ENCODE measurements at regions not wholly inside any gene's neighbourhood (a gene's known extent, or its start where the extent isn't known, plus 50 kb on each side); places are given as distances from the start of the nearest gene placed in this dataset.

- Histone ChIP-seq H3K36me3 (ENCODE audit: control insufficient read depth, insufficient read depth, low read length) (no peaks in the 10 kb centered on the region), H3K4me3 (ENCODE audit: low read depth, low read length) (no peak overlapping the region), H3K27me3 (ENCODE audit: control insufficient read depth, insufficient read depth, low read length) (no peaks in the 10 kb centered on the region)
- no peak for DNase-seq (ENCODE audit: low read depth)
- TF ChIP-seq CTCF (IDR thresholded peaks at IDR 0.05; ENCODE audit: insufficient read depth, low read length, poor library complexity, severe bottlenecking), result no peak
Observed at GRCh38 chr11:79919350-79919749, 478.5 kb upstream of the TENM4 start.

GRCh38 chr11:79918846-79919245 is 478.0 kb upstream of the TENM4 start:
- H3K36me3 ChIP-seq (ENCODE audit: control insufficient read depth, insufficient read depth, low read length), result no peaks in the 10 kb centered on the region
- H3K4me3 ChIP-seq (ENCODE audit: low read depth, low read length), result no peak overlapping the region
- TF ChIP-seq CTCF (IDR thresholded peaks at IDR 0.05; ENCODE audit: insufficient read depth, low read length, poor library complexity, severe bottlenecking), result no peak
- H3K27me3 ChIP-seq (ENCODE audit: control insufficient read depth, insufficient read depth, low read length), result no peaks in the 10 kb centered on the region
- DNase-seq (ENCODE audit: low read depth), result no peak

DNA sequence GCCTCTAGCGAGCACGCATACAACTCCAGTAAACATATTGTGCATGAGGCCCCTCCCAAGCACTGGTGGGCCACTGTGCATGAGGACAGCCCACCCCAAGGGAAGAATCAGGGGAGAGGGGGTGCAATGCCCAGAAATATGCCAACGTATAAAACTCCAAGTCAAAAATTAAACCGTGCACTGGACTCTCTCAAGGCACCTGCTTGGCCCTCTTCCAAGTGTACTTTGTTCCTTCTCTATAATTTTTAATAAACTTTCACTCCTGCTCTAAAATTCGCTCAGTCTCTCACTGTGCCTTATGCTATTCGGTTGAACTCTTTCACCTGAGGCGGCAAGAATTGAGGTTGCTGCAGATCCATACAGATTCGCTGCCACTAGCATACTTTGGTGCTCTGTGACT is 465.3 kb upstream of the TENM4 start:
- H3K27me3 ChIP-seq (ENCODE audit: control insufficient read depth, insufficient read depth, low read length), result no peaks in the 10 kb centered on the region
- no peak for TF ChIP-seq CTCF (IDR thresholded peaks at IDR 0.05; ENCODE audit: insufficient read depth, low read length, poor library complexity, severe bottlenecking)
- H3K36me3 ChIP-seq (ENCODE audit: control insufficient read depth, insufficient read depth, low read length), result no peaks in the 10 kb centered on the region
- no peak overlapping the region for H3K4me3 ChIP-seq (ENCODE audit: low read depth, low read length)
- DNase-seq (ENCODE audit: low read depth), result no peak

DNA sequence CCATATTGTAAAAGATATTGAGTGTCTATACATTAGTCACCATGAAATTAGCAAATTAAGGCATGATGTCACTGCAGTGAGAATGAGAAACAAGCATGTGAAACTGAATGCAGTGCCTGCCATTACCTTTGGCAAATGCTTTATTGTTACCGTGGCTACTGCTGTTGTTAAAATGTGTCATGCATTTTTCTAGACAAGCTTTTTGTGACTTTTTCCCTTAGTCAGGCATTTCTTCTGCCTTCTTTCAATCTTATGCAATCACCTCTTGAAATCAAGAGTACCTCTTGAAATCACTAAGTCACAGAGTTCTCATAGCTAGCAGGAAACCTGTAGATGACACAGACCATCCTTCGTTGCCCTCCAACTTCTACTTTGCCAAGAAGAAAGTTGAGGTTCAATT is 461.7 kb upstream of the TENM4 start:
- H3K36me3 ChIP-seq (ENCODE audit: control insufficient read depth, insufficient read depth, low read length), result no peaks in the 10 kb centered on the region
- H3K4me3 ChIP-seq (ENCODE audit: low read depth, low read length), result no peak overlapping the region
- DNase-seq (ENCODE audit: low read depth), result peak; percentile 70
- no peaks in the 10 kb centered on the region for H3K27me3 ChIP-seq (ENCODE audit: control insufficient read depth, insufficient read depth, low read length)
- no peak for TF ChIP-seq CTCF (IDR thresholded peaks at IDR 0.05; ENCODE audit: insufficient read depth, low read length, poor library complexity, severe bottlenecking)

DNA sequence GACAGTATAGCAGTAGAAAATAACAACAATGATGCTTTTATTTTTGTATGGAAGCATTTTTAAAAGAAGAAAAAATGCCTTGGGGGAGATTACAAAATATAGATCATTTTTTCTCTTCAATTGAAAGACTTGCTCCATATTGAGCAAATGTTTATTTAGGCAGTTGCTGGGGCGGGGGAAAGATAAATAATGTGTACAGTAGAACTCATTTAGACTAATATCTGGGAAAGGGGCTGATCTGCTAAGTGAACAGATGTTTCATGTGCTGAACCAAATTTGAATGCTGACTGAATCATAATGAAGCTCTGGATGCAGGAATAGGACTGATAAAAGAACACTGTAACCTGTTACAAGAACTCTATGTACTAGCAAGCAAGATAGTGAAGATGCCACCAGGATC is 457.1 kb upstream of the TENM4 start:
- no peak overlapping the region for H3K4me3 ChIP-seq (ENCODE audit: low read depth, low read length)
- TF ChIP-seq CTCF (IDR thresholded peaks at IDR 0.05; ENCODE audit: insufficient read depth, low read length, poor library complexity, severe bottlenecking), result no peak
- no peaks in the 10 kb centered on the region for H3K27me3 ChIP-seq (ENCODE audit: control insufficient read depth, insufficient read depth, low read length)
- DNase-seq (ENCODE audit: low read depth), result no peak
- no peaks in the 10 kb centered on the region for H3K36me3 ChIP-seq (ENCODE audit: control insufficient read depth, insufficient read depth, low read length)

GRCh38 chr11:79896258-79896657 is 455.4 kb upstream of the TENM4 start:
- Histone ChIP-seq H3K4me3 (ENCODE audit: low read depth, low read length) (no peak overlapping the region), H3K27me3 (ENCODE audit: control insufficient read depth, insufficient read depth, low read length) (no peaks in the 10 kb centered on the region), H3K36me3 (ENCODE audit: control insufficient read depth, insufficient read depth, low read length) (no peaks in the 10 kb centered on the region)
- TF ChIP-seq CTCF (IDR thresholded peaks at IDR 0.05; ENCODE audit: insufficient read depth, low read length, poor library complexity, severe bottlenecking), result no peak
- no peak for DNase-seq (ENCODE audit: low read depth)
